Suprapubic skin (tissue), 4 donors: ENCODE measurements at regions not wholly inside any gene's neighbourhood (a gene's known extent, or its start where the extent isn't known, plus 50 kb on each side); places are given as distances from the start of the nearest gene placed in this dataset.

Experiments
- DNase-seq, 2 donors: peaks; one replicate each; pipeline ENCODE4 v3.0.0-alpha.2; 2019; ENCODE audit warnings: low spot score in 2 of 2
- H3K27ac ChIP-seq: fragments of 200-600 bp; sonication (generic); one replicate; pipeline ENCODE4 v1.5.1; 2019
- H3K27me3 ChIP-seq: fragments of 200-600 bp; sonication (generic); one replicate; pipeline ENCODE4 v1.5.1; 2019
- H3K36me3 ChIP-seq: fragments of 200-600 bp; sonication (generic); one replicate; pipeline ENCODE4 v1.5.1; 2019
- H3K4me1 ChIP-seq: fragments of 200-600 bp; sonication (generic); one replicate; pipeline ENCODE4 v1.5.1; 2019
- H3K4me3 ChIP-seq: fragments of 200-600 bp; sonication (generic); one replicate; pipeline ENCODE4 v1.5.1; 2019; ENCODE audit warnings: mild to moderate bottlenecking
- H3K9me3 ChIP-seq: fragments of 200-600 bp; sonication (generic); one replicate; pipeline ENCODE4 v1.5.1; 2019
- CTCF ChIP-seq, 2 donors: fragments of 200-600 bp in 1 of 2; fragments of 450-650 bp in 1 of 2; sonication (generic) in 1 of 2; IDR thresholded peaks; one replicate each; pipeline ENCODE4 v1.5.1; 2016 to 2019; ENCODE audit warnings: antibody characterized with exemption in 2 of 2, mild to moderate bottlenecking in 1 of 2, moderate library complexity in 1 of 2
- EP300 ChIP-seq: sonication (generic); formaldehyde crosslinking; IDR thresholded peaks from one replicate; pipeline ENCODE4 v1.6.1; 2017; ENCODE audit warnings: antibody characterized with exemption
- POLR2A ChIP-seq, 2 donors: fragments of 450-650 bp; IDR thresholded peaks; one replicate each; pipeline ENCODE4 v1.6.1; 2017; ENCODE audit warnings: antibody characterized with exemption in 2 of 2, mild to moderate bottlenecking in 2 of 2, moderate library complexity in 2 of 2
- POLR2AphosphoS5 ChIP-seq, 3 donors: sonication (generic); formaldehyde crosslinking; IDR thresholded peaks; one replicate each; pipeline ENCODE4 v1.6.1; 2017; ENCODE audit warnings: antibody characterized with exemption in 3 of 3
- WGBS: methylation state at CpG from one replicate; pipeline ENCODE4 v1.1.5; 2018; 5-methylcytosine and 5-hydroxymethylcytosine counted together

GRCh38 chr13:47281991-47282390 lies 385.1 kb upstream of the HTR2A start:
- H3K36me3 ChIP-seq: no peaks in the 10 kb centered on the region
- TF ChIP-seq POLR2A (IDR thresholded peaks at IDR 0.05) (no peak), POLR2AphosphoS5 (IDR thresholded peaks at IDR 0.05) (no peak)
- 91% methylated on average over 2 of the region's 2 CpGs for WGBS

DNA sequence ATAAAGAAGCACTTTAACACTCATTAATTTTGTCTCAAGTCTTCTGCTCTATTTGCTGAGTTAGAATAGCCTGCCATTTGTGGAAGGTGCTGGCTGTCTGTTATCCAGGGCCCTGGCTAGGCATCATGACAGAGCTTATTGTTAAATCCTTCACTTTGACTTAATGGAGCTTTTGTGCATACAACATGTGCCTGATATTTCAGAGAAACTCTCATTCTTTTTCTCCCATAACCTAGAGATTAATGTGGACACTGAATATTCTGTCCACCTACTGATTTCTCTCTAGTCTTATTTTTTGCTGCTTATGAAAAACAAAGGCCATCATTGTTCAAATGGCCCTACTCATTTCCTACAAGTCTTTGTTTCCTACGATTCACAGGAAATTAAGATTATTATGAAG lies 383.1 kb upstream of the HTR2A start:
- H3K4me1 ChIP-seq: no peaks in the 10 kb centered on the region
- no peak overlapping the region for H3K27ac ChIP-seq
- H3K27me3 ChIP-seq: no peaks in the 10 kb centered on the region
- no peak overlapping the region for H3K4me3 ChIP-seq
- no peaks in the 10 kb centered on the region for H3K9me3 ChIP-seq
- no peak for DNase-seq
- TF ChIP-seq CTCF (IDR thresholded peaks at IDR 0.05): no peak
- TF ChIP-seq POLR2A (IDR thresholded peaks at IDR 0.05): no peak
- TF ChIP-seq POLR2AphosphoS5 (IDR thresholded peaks at IDR 0.05): no peak
- no peak for TF ChIP-seq EP300
- no peaks in the 10 kb centered on the region for H3K36me3 ChIP-seq
- 58% methylated on average over 1 of the region's 1 CpG for WGBS

More at GRCh38 chr13:47281991-47282390, 385.1 kb upstream of the HTR2A start:
- no peaks in the 10 kb centered on the region for H3K9me3 ChIP-seq
- no peak for DNase-seq
- no peak overlapping the region for H3K27ac ChIP-seq
- H3K27me3 ChIP-seq: no peaks in the 10 kb centered on the region
- H3K4me1 ChIP-seq: no peaks in the 10 kb centered on the region
- no peak overlapping the region for H3K4me3 ChIP-seq

DNA sequence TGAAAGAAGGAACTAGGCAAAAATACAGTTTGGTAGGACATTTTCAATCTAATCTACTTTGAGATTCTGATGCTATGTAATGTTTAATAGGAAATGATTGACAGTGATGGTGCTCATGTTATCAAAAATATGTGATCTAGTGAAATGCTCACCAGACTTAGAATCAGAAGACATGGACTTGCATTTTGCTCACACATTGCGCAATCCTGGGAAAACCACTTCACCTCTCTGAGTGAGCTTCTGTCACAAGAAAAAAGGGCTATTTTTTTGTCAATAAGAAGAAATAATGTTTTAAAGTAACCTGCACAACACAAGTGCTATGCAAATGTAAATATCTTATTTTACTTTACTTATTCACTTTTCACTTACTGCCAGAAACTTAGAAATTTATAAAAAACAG lies 380.9 kb upstream of the HTR2A start:
- no peak overlapping the region for H3K4me3 ChIP-seq
- H3K4me1 ChIP-seq: no peaks in the 10 kb centered on the region
- H3K9me3 ChIP-seq: no peaks in the 10 kb centered on the region
- no peak for TF ChIP-seq CTCF (IDR thresholded peaks at IDR 0.05)
- no peak for TF ChIP-seq POLR2A (IDR thresholded peaks at IDR 0.05)
- TF ChIP-seq POLR2AphosphoS5 (IDR thresholded peaks at IDR 0.05): no peak
- no peak for TF ChIP-seq EP300
- no peaks in the 10 kb centered on the region for H3K27me3 ChIP-seq
- no peak for DNase-seq
- WGBS: 100% methylated on average over 1 of the region's 1 CpG
- no peaks in the 10 kb centered on the region for H3K36me3 ChIP-seq
- no peak overlapping the region for H3K27ac ChIP-seq

- H3K4me1 ChIP-seq: no peaks in the 10 kb centered on the region
- H3K27me3 ChIP-seq: no peaks in the 10 kb centered on the region
- H3K9me3 ChIP-seq: no peaks in the 10 kb centered on the region
- no peak for DNase-seq
- no peak overlapping the region for H3K27ac ChIP-seq
- 97% methylated on average over 2 of the region's 2 CpGs for WGBS
- H3K4me3 ChIP-seq: no peak overlapping the region
- H3K36me3 ChIP-seq: no peaks in the 10 kb centered on the region
- TF ChIP-seq CTCF (IDR thresholded peaks at IDR 0.05) (no peak), POLR2A (IDR thresholded peaks at IDR 0.05) (no peak), POLR2AphosphoS5 (IDR thresholded peaks at IDR 0.05) (no peak), EP300 (no peak)
These were observed 371.4 kb upstream of the HTR2A start for GRCh38 chr13:47268270-47268669.

DNA sequence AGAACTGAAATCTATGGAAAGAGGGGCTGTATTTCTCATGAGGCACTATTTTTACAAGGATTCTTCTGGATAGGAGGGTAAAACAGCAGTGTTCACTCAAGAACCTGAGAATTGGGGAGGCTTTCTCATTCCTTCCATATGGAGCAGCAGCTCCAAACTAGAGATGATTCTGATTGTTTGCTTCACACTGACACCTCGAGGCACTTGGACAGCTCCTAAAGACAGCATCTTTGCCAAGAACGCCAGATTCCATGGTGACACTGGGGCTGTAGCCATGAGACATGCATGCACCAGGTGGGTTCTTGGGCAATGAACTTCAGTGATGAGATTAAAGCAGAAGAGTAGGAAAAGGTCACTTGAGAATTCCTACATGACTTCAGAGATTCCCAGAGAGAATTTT lies 361.5 kb upstream of the HTR2A start:
- Histone ChIP-seq H3K4me1 (no peaks in the 10 kb centered on the region), H3K4me3 (no peak overlapping the region), H3K27me3 (no peaks in the 10 kb centered on the region), H3K27ac (no peak overlapping the region), H3K36me3 (no peaks in the 10 kb centered on the region), H3K9me3 (no peaks in the 10 kb centered on the region)
- TF ChIP-seq EP300: no peak
- no peak for TF ChIP-seq CTCF (IDR thresholded peaks at IDR 0.05)
- TF ChIP-seq POLR2A (IDR thresholded peaks at IDR 0.05): no peak
- TF ChIP-seq POLR2AphosphoS5 (IDR thresholded peaks at IDR 0.05): no peak
- WGBS: 32% methylated on average over 2 of the region's 2 CpGs
- no peak for DNase-seq

DNA sequence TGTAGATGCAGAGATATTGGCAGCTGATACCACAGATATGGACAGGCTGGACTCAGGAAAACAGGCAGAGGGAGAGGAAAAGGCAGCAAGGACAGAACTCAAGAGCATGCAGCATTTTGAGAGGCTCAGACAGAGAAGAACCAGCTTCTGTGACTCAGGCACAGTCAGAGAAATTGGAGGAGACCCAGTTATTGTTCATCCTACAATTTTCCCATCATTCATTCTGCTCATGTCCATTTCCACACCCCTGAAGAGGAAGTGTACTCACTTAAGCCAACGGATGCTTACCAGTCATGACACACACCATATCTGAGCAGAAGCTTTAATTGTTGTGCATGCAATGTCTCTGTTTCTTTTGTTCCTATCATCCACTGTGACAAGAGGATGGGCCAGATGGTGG lies 359.8 kb upstream of the HTR2A start:
- no peak overlapping the region for H3K4me3 ChIP-seq
- no peaks in the 10 kb centered on the region for H3K36me3 ChIP-seq
- no peak overlapping the region for H3K27ac ChIP-seq
- WGBS: 69% methylated on average over 1 of the region's 1 CpG
- no peak for DNase-seq
- TF ChIP-seq EP300 (no peak), POLR2AphosphoS5 (IDR thresholded peaks at IDR 0.05) (no peak), POLR2A (IDR thresholded peaks at IDR 0.05) (no peak), CTCF (IDR thresholded peaks at IDR 0.05) (no peak)
- no peaks in the 10 kb centered on the region for H3K27me3 ChIP-seq
- H3K4me1 ChIP-seq: no peaks in the 10 kb centered on the region
- no peaks in the 10 kb centered on the region for H3K9me3 ChIP-seq
